Activated T-cell treated with anti-CD3 and anti-CD28 coated beads for 48 hours (primary cell): ENCODE measurements at regions not wholly inside any gene's neighbourhood (a gene's known extent, or its start where the extent isn't known, plus 50 kb on each side); places are given as distances from the start of the nearest gene placed in this dataset.

Source experiments
- DNase-seq: peaks from one replicate; pipeline ENCODE4 v3.0.0-alpha.2; 2020; ENCODE audit warnings: low read depth

DNA sequence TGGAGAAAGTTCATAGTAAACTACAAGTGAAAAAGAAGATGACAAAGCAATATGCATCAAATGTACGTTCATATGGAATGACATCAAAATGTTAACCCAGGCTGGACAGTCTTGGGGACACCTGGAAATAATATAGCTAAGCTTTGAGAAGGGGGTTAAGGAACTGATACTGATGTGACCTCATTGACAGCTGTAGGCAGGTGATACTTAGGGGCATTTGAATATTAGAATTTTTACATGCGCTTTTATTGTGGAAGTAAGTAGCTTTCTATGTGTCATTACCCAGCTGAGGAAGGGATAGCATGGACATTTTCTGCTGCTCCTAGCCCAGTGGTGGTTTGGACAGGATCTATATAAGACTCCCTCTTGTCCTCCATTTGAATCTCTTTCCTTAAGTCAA is 299.7 kb downstream of the CWC27 start:
- DNase-seq, result no peak

DNA sequence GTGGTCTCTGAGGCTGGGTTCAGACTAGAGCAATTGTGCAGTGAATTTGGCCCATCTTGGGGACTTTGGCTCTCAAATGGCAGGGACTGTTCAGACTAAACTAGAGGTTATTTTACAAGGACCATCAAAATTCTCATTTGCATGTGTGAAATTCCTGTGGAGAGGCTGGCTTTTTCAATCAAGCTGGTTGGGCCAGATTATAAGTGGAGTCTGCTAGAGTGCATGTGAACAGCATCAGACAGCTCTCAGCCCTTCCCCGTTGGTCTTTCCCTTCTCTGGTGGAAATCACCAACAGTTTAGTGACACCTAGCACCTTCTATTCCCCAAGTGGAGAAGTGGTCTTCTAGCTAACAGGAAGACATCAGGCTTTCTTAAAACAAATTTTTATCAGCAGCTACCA is 301.3 kb downstream of the CWC27 start:
- DNase-seq, result no peak

DNA sequence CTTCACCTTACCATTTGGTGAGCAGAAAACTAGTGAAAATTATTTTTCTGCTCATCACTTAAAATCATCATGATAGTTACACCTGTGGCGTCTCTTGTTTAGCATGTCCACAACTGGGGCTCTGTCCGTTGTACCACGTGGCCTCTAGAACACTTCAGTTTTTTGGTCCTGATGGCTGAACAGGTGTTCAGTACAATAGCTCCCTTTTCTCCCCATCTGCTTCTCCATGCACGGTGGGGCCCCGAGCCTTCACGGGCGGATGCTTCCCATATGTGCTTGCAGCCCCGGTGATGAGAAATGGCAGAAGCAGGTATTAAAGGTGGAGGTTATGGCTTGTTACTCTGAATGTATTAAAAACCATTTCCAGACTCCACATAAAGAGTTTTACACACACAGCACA is 304.1 kb downstream of the CWC27 start:
- no peak for DNase-seq

DNA sequence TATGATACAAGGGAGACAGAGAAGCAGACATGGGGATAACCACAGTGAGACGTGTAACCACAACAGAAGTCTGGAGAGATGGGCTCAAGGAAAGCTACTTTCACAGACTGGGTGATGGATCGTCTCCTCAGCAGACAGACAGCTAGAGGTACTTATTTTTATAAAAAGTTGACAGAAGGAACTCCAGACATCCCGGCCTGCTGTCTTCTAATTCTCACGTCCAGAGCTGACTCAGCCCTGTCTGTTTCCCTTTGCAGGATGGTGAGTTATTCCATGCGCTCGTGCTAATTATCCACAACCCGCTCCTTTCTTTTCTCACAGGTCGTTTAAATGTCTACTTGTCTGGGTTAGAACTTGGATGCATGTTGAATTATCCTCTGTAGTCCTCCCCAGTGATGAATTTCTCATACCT is 304.5 kb downstream of the CWC27 start:
- no peak for DNase-seq

DNA sequence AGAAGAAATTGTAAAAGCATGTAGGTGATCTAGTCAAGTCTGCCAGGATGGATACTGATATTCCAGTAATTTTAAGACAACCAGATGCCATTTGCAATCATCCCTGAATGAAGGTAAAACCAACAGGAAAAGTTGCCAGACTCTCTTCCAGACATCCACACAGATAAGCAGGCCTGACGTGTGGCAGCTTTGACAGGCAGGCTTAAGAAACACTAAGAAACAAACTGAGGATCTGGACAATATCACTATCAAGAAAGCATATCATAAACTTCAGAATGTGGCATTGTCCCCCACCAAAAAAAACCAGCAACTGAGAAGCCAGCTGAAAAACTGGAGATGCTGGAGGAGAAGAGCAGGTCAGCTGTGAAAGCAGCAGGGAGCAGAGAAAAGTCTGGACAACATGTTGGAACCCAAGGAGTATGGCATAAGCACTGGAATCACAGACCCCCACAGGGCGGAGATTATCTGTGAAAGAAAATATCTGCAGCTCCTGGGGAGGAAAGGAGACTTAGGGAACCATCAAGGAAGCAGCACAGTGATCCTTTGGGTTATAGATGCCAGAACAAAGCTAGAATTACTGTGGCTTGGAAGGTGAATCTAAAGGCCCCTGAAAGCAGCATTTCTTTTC is 307.0 kb downstream of the CWC27 start:
- DNase-seq, result no peak

DNA sequence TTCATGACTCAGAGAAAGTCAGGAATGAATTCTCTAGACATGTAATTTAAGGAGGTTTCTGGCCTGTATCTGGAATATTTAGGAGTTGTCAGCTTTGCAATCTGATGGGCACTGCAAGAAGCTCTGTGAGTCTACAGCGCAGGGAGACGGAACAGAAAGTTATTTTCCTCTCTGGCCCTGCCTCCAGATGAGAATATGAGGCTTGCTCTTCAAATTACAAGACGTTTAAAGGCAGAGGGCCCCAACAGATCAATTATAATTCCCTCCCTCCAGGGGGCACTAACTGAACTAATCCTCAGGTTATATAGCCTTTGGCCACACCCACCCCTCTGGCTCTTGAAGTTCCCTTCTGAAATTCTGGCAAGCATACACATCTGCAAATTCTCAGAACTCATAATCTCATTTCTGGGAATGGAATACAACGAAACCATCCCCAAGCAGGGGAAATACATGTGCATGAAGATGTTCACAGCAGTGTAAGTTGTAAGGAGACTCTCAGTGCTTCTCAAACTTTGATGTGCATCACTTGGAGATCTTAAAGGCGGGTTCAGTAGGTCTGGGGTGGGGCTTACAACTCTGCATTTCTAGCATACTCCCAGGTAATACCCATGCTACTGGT is 307.6 kb downstream of the CWC27 start:
- DNase-seq, result peak; percentile 27

DNA sequence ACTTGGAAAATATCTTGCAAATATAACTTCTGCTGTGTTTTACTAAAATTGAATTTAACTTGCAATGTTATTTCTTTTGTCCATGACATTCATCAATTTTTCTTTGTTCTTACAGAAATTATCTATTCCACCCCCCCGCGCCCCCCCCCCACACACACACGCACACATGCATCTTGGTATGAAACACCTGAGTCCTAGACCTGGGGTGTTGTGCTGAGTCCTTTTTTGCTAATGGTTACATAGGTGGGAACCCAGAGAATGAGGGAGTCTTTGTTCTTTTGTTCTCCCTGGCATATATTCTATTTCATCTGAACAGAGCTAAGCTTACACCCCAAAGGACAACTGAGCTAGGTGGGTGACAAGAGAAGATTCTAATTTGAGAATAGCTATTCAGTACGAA is 308.9 kb downstream of the CWC27 start:
- DNase-seq, result no peak

DNA sequence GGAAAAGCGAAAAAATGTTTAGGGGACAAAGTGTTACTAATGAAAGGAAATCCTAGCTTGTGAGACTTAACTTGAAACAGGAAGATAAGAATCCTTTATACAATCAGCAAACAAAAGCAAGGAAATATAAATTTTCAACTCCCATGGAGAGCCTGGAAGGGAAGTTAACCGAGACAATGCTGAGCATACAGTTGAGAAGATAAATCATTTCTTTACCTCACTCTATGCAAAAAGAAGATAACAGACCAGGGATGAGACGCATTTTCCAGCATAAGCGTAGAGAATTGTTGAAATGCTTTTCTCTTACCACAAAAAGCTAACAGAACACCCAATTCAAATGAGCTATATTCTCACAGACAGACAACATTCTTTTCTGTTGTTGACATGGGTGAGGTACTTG is 309.6 kb downstream of the CWC27 start:
- no peak for DNase-seq

DNA sequence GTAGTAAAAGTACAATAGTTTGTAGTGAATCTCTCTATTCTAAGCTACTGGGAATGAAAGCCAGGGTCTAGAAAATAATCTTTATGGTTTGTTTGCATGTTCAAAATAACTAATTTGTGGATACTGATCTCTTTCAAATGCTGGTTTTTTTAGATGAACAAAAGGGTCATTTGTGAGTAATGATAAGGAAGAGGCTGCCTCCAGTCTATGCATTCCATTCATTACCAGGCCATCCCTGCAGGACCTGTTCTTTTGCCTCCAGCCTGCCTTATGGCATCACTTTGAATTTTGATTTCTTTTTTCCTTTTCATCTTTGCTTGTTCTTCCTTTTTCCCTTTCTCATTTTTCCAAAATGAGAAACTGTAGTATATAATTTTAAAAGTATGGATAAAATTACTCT is 312.3 kb downstream of the CWC27 start:
- no peak for DNase-seq

DNA sequence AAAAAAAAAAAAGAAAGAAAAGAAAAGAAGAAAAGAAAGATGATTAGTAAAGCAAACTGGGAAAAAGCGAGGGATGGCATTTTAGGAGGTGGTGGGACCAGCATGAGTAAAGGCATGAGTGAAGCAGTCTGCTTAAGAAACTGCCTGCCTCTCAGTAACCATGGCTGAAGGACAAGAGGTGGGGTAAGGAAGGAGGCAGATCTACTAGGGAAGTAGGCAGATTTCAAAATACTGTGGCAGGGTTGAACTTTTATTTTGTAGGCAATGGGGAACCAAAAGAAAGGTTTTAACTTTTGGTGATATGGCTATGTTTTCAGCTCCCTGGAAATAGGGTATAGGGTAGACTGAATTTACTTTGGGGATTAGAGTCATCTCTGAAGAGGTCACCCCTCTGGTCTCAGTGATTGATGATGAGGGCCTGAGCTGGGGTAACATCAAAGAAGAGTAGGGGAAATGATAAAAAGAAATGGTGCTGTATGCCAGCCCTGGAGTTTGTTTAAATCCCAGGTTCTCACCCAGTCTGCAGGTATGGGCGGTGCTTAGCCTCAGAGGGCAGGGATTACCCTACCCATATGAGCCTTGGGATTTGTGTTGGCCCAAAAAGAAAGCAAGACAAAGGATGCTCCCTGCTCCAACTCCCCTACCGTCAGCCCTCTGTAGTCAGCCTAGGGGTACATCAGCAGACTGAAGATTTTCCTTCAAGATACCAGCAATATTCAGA is 316.2 kb downstream of the CWC27 start:
- DNase-seq, result no peak

DNA sequence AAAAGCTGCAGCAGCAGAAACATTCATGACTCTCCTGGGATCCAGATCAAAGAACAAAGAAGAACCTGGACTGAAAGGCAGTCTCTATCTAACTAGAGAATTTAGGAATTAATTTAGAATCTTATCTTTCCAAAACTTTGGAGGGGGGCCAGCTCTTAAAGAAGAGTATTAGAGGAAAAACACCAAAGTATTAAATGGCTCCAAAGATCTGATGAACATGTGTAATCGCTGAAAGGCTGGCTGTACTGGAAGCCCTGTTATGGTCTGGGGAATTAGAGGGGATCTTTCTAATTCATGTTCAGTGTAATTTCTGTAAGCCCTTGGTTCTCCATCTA is 316.8 kb downstream of the CWC27 start:
- no peak for DNase-seq

DNA sequence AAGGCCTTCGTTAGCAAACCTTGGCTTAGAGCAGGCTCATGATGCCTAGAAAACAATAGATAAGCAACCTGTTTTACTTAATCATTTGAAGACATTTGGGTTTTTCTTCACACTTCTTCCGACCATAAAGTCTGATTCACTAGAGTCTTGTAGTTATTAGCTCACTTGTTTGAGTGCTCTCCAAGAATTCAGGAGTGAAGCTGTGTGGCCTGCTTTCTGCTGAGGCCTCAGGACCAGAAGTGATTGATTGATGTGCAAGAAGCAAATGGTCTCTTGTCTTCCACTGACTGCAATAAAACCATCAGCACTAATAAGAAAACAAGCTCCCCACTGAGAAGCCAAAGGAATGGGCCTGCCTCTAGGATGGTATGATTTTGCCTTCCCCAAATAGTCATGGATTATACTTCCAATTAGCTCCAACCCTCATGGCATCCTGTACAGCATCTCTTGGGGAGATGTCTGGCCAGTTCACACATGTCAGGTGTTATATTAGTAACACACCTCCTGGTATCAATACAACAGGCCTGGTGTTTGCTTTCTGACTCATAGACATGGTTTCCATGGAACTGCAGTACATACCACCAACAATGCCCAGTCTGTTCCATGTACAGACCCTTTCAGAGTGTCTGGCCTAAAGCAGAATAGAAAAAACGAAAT is 317.6 kb downstream of the CWC27 start:
- DNase-seq, result no peak

DNA sequence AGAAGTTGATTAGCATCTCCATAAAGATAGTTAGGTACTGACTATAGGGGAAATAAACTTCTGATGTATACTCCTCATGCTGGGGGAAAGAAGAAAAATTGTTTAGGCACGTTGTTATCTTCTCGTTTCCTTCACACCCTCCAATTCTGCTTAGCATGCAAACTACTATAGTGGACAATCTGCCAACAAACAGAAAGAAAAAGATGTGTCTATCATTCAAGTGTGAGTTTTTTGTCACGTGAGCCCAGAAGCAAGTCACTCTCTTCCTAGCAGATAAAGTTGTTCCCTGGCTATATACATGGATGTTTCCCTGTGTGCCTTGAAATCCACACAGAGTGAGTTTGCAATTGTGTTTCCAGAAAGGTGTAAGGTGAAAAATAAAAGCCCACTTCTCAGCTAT is 318.4 kb downstream of the CWC27 start:
- no peak for DNase-seq

DNA sequence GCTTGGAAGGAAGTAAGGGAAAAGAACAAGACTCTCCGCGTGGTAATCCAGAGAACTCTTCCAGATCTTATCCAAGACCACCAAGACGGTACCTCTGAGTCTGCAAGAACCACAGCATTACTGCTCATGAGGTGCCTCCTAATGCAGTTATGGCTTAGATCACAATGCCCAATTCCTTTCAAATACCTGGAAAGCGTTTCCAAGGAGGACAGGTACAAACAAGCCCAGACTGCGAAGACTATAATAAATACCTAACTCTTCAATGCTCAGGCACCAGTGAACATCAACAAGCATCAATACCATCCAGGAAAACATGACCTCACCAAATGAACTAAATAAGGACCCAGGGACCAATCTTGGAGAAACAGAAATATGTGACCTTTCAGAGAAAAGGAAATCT is 325.5 kb downstream of the CWC27 start:
- no peak for DNase-seq

DNA sequence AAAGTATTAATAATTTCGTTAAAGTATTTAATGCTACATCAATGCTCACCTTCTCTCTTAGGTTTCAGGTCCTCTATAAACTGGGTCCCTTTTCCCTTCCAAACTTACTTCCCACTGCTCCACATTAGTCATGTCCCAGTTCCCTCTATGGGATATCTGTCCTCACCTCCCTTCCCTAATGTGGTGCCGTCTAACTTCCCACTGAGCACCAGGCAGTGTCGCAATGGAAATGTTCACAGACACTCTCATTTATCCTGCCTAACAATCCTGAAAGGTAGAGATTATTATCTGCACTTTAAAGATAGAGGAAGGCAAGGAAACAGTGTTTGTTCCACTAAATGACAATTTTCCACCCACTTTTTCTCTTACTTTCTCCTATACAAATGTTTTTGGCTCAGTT is 329.7 kb downstream of the CWC27 start:
- no peak for DNase-seq
